Stimulated activated CD4-positive, alpha-beta T cell treated with anti-CD3 and anti-CD28 coated beads, Interleukin-12 subunit alpha, Interleukin-12 subunit beta, amount 100 ng/mL, for 4 hours (primary cell): ENCODE measurements at regions not wholly inside any gene's neighbourhood (a gene's known extent, or its start where the extent isn't known, plus 50 kb on each side); places are given as distances from the start of the nearest gene placed in this dataset.
"Not testable (repeated sequence)": the region's sequence is repeated elsewhere in the genome, so short reads cannot be mapped to it uniquely, and the experiment has no call there.

Experiments
- DNase-seq: peaks from one replicate; pipeline ENCODE4 v3.0.0-alpha.2; 2020

DNA sequence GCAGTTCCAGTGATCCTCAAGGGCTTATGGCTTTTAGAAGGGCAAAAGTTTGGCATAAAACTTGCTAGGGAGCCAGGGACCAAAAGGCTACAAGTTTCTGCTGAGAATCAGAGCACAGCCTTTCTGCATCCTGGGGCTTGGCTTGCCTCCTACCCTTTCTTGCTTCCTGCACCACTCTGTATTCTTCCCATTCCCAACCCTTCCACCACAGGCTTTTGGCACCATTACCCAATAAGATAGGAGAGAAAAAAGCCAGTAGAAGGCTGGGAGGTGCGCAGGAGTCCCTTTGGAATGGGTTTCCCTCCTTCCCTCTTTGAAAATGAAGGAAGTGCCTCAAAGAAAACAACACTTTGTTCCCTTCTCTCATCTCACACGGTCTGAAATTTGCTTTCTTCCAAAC, 268.6 kb downstream of the PDCD6IP start:
- no peak for DNase-seq

- no peak for DNase-seq
Observed at GRCh38 chr3:34067536-34068051, 269.2 kb downstream of the PDCD6IP start.

- DNase-seq: no peak
Observed at GRCh38 chr3:34068505-34068904, 270.1 kb downstream of the PDCD6IP start.

DNA sequence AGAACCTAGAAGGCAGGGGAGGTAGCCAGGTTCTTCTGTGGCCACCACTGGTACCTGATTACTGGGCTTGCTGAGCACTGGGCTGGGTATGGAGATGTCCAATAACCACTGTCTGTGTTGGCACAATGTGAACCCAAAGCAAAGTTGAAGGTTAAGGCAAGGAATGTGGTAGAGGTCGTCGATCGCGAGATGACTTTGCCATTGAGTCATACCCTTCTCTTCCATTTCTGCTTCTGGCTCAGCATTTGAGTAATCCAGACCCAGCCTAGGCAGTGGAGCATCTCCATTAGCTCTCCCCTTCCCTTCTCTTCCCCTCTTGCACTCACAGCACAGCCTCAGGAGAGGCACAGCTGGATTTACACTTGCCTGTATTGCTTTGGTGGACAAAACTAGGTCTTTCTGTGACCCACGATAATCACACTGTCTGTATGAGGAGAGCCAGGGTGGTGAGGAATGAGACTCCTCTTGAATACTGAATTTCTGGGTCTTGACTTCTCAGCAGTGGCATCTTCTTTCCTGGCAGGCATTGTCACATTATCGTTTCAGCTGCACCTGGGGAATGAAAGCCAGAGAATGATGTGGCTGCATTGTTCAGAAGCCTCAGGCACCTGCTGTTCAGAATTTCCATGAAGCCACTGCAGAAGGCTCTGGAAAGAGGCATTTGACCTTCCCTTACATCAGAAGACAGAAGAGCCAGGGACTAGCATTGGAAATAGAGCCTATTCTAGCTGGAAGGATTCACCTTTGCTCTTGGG, 272.6 kb downstream of the PDCD6IP start:
- DNase-seq: no peak

DNA sequence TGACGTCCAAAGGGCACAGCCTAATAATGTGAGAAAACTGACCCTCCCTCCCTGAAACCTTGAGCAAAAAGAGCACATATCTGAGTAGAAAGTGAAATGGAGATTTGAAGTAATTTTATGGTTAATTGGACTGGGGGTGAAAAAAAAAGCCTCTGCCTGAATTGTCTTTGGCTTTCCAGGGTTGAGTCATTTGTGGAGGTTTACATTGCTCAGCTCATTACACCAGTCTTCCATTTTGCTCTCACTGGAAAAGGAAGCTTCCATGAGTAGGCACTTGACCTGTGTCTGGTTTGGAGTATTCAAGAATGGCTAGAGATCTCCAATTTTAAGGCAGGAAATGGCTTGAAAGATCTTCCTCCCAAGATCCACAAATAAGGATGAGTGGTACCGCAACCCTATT, 273.9 kb downstream of the PDCD6IP start:
- DNase-seq: no peak

DNA sequence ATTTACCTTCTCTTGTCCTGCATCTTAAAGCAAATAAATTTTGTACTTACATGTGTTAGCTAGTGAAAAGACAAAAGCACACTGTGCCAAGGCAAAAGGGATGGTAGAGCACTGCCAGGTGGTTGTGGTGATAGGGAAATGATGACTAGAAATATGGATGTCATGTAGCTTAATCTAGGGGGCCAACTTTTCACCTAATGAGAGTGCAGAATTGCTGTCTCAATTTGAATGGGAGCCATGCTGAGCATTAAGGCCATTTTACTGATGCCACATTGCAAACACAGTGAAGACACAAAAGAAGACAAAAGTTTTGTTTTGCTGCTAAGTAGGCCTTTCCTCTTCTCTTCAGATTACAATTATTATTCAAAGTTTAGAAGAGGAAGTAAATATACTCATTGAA, 274.7 kb downstream of the PDCD6IP start:
- no peak for DNase-seq

DNA sequence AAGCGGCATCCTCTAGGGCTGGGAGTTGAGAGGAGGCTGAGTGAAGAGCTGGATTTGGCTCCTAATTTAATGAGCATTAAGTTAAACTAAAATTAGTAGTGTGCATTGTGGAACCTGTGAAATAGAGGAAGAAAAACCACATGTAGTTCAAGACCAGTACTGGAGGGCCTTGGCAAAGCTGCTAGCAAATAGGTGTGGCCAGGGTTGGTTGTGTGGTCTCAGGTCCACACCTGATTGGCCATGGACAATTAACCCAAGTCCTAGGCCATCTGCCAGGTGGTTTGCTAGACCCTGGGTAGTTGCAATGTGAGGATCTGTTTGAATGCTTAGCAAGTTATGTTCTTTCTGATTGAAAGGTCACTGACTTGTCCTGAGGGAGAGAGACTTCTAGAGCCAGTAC, 275.5 kb downstream of the PDCD6IP start:
- no peak for DNase-seq

- DNase-seq: no peak
Observed at GRCh38 chr3:34075975-34076374, 277.5 kb downstream of the PDCD6IP start.

GRCh38 chr3:34077417-34078195, 279.2 kb downstream of the PDCD6IP start:
- no peak for DNase-seq

DNA sequence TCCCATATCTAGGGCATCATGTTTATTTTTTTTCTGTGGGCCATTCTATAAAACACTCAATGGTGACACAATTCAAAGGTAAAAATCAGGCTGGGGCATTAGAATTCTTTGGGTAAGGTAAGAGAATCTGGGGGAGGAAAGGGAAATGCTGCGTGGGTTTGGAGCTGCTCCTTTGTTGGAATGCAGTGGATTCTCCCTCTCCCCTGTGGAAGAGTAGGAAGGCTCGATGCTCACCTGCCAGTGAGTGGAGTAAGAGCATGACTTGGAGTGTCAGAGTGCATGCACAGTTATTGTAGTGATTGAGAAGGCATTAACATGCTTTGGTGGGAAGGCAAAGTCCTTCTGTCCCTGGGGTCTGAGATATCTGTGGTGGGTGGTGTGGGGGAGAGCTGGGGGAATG, 280.0 kb downstream of the PDCD6IP start:
- DNase-seq: no peak

GRCh38 chr3:34079849-34080248, 281.4 kb downstream of the PDCD6IP start:
- not testable (repeated sequence) for DNase-seq

- DNase-seq: not testable (repeated sequence)
Observed at GRCh38 chr3:34090379-34090778, 291.9 kb downstream of the PDCD6IP start.

GRCh38 chr3:34090876-34091275, 292.4 kb downstream of the PDCD6IP start:
- no peak for DNase-seq

- not testable (repeated sequence) for DNase-seq
Observed at GRCh38 chr3:34094280-34094679, 295.9 kb downstream of the PDCD6IP start.

DNA sequence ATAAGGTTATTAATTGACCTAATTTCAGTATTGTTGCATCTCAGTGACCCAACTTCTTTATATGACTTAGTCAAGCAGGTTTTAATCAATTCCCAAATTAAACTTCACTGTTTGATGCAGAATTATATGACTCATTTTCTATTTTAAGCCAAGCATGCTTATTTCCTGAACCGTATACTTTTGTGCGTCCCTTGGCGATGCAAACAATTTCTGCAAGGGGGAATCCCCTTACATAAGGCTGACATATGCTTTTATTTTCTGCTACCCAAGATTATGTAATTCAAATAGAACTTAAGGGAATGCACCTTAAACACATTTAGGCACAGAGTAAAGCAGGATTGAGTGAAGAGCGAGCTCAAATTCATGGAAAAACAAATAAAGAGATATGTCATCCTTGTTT, 303.9 kb downstream of the PDCD6IP start:
- no peak for DNase-seq

DNA sequence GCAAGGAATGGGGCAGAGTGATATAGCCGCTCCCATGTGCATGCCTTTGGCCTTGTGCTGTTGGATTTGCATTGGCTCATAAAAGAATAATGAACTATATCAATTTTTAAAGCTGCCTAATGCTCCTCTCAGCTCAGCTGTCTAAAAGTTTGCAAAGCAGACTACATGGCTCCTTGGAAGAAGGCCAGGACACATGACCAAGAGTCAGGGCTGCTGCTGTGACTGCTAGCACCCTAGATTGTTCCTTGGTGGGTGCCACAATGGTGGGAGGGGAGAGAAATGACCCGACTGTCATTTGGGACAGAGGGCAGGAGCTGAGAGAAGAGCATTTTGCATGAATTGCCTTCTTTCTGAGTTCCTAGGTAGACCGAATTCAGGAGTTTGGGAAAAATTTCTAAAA, 307.9 kb downstream of the PDCD6IP start:
- DNase-seq: no peak

- DNase-seq: no peak
Observed at GRCh38 chr3:34106879-34107278, 308.4 kb downstream of the PDCD6IP start.

DNA sequence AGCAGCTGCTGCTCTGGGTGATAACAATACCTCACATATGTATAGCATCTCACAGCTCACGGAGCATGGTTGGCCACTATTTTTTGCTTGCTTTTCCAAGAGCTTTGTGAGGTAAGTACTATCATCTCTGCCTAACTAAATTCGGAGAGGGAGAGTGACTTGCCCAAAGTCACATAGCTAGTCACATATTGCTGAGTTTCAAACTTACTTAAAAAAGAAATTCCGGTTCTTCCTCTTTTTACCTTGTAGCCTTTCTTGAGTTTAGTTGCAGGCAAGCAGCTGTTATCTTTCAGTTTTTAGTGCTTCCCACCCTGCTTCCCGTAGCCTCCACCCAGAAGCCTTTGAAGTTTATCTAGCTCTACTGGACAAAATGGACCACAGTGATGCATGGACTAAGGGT, 309.2 kb downstream of the PDCD6IP start:
- DNase-seq: no peak

DNA sequence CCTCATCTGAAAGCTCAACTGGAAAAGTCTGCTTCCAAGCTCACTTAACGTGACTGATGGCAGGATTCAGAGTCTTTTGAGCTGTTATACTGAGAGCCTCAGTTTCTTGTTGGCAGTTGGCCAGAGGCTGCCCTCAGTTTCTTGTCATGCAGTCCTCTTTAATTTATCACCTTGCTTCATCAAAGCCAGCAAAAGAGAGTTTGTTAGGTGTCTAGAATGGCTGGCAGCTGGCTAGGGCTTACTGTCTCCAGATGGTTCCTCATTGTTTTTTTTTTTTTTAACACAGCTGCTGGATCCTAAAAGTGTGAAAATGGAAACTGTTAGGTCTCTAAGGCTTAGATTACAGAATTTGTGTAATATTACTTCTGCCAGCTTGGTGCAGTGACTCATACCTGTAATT, 310.6 kb downstream of the PDCD6IP start:
- DNase-seq: no peak

DNA sequence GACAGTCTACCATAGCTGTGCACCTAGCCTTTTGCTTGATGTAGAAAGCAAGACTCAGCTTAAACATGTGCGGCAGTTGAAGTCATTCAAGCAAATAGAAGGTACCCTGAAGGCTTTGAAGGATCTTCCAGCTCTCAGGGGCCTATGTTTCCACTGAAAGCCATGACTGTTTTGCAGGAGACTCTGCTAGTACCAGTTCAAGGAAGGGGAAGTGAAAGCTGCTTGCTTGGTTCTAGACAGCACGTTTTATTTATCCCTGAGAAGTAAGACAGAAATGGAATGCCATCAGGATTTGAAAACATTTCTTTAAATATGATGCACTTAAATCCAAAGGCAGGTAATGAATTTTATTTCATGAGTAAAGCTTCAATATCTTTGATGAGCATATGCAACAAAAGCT, 311.4 kb downstream of the PDCD6IP start:
- DNase-seq: no peak

DNA sequence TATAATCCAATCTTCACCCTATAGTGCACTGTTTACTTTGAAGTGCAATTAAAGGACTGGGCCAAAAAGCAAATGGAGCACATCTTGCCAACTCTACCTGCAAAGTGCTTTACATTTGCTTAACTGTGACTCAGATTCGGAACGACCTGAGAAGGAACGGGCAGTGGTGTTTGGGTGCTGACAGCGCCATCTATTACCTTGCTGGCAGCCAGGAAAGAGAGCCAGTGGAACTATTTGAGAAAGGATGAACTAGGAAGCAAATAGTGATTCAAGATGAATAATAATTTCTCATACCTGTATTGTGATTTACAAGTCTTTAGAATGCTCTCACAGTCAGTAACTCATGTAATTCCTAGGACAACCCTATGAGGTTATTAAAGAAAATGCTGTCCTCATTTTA, 312.9 kb downstream of the PDCD6IP start:
- no peak for DNase-seq

- not testable (repeated sequence) for DNase-seq
Observed at GRCh38 chr3:34112261-34112660, 313.8 kb downstream of the PDCD6IP start.

- DNase-seq: no peak
Observed at GRCh38 chr3:34131091-34131490, 332.7 kb downstream of the PDCD6IP start.

DNA sequence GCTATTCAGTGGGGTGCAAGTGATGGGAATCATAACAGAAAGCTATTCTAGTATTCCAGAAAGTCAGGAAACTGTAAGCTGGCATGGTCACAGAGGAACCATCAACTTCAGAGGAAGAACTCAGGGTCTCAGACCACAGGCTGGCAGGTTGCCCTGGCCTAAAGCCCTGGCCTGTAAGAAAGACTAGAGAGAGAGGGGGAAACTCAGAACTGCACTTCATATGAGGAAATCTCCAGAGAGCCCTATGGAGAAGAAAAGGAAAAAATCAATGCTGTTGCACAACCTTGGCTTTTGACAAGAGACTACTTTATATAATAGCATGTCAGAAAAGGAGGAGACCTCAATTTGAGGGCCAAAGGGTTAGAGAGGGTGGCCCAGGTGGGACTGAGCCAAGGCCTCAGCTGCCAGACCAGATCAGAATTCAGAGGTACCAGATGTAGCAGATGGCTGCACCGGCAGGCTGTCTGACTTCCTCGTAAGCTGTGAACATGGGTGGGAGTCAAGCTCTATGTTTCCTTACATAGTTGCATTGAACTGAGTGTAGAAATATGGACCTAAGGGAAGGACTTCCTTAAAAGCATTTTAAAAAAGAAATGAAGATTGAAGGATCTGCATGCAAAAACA, 333.8 kb downstream of the PDCD6IP start:
- DNase-seq: no peak
